ENCODE measurements at regions not wholly inside any gene's neighbourhood (a gene's known extent, or its start where the extent isn't known, plus 50 kb on each side); places are given as distances from the start of the nearest gene placed in this dataset.

- no peak for TF ChIP-seq CTCF (IDR thresholded peaks at IDR 0.05)
- no peak for TF ChIP-seq POLR2A (IDR thresholded peaks at IDR 0.05)
Observed at GRCh38 chr6:139533171-139533570, 158.7 kb upstream of the CITED2 start.

Measured in Peyer's patch (tissue), 4 donors.